HepG2 (cell line): ENCODE measurements at regions not wholly inside any gene's neighbourhood (a gene's known extent, or its start where the extent isn't known, plus 50 kb on each side); places are given as distances from the start of the nearest gene placed in this dataset.

ENCODE experiments used
- BHLHE40 ChIP-seq: IDR thresholded peaks from 2 replicates; pipeline ENCODE4 v1.6.1; 2011; ENCODE audit warnings: low read length, improper control_type of control experiment
- CTCF ChIP-seq: sonication (generic); formaldehyde crosslinking; IDR thresholded peaks from 2 replicates; pipeline ENCODE4 v1.5.0; 2020; ENCODE audit warnings: mild to moderate bottlenecking, missing genetic modification reagents, moderate library complexity
- FOXA3 ChIP-seq: IDR thresholded peaks from 2 replicates; pipeline ENCODE4 v1.6.1; 2016; ENCODE audit warnings: missing genetic modification reagents, missing compliant biosample characterization
- HMGA1 ChIP-seq: sonication (generic); formaldehyde crosslinking; conservative IDR thresholded peaks from 2 replicates; pipeline ENCODE4 v1.4.0; 2020; ENCODE audit warnings: missing genetic modification reagents
- KDM5A ChIP-seq: fragments of 200-600 bp; sonication (generic); IDR thresholded peaks from 2 replicates; pipeline ENCODE4 v1.7.0; 2018; ENCODE audit warnings: antibody characterized with exemption, mild to moderate bottlenecking, low read length, borderline replicate concordance
- NCOA5 ChIP-seq: sonication (generic); formaldehyde crosslinking; IDR thresholded peaks from 2 replicates; pipeline ENCODE4 v1.4.0; 2020; ENCODE audit warnings: missing genetic modification reagents
- TCF12 ChIP-seq, 2 experiments: fragments of 450-650 bp in 1 of 2; sonication (generic) in 1 of 2; formaldehyde crosslinking in 1 of 2; IDR thresholded peaks; 2 replicates each; pipeline versions ENCODE4 v1.6.1 to v1.8.0; 2017 to 2022; ENCODE audit warnings: antibody characterized with exemption in 1 of 2, mild to moderate bottlenecking in 1 of 2, missing genetic modification reagents in 1 of 2, moderate library complexity in 1 of 2
- TFDP1 ChIP-seq: IDR thresholded peaks from 2 replicates; pipeline ENCODE4 v1.6.1; 2016; ENCODE audit warnings: missing compliant biosample characterization, missing genetic modification reagents, borderline replicate concordance
- ZFYVE20 ChIP-seq: sonication (generic); formaldehyde crosslinking; IDR thresholded peaks from 2 replicates; pipeline ENCODE4 v1.8.0; 2023; ENCODE audit warnings: low read depth, mild to moderate bottlenecking, moderate library complexity, missing genetic modification reagents, borderline replicate concordance
- ZNF143 ChIP-seq: sonication (generic); formaldehyde crosslinking; IDR thresholded peaks from 2 replicates; pipeline ENCODE4 v1.4.0; 2020; ENCODE audit warnings: missing genetic modification reagents
- ZNF687 ChIP-seq: sonication (generic); formaldehyde crosslinking; IDR thresholded peaks from 2 replicates; pipeline ENCODE4 v1.5.1; 2020; ENCODE audit warnings: mild to moderate bottlenecking, missing genetic modification reagents, moderate library complexity
- ZNF784 ChIP-seq: sonication (generic); formaldehyde crosslinking; IDR thresholded peaks from 2 replicates; pipeline ENCODE4 v1.5.1; 2020; ENCODE audit warnings: missing genetic modification reagents, mild to moderate bottlenecking, borderline replicate concordance
- ZNF83 ChIP-seq: sonication (generic); formaldehyde crosslinking; IDR thresholded peaks from 2 replicates; pipeline ENCODE4 v1.4.0; 2020; ENCODE audit warnings: missing genetic modification reagents, mild to moderate bottlenecking, borderline replicate concordance

- TF ChIP-seq NCOA5 (CRISPR knock-in tag) (no peak), KDM5A (no peak), ZNF687 (CRISPR knock-in tag) (no peak), CTCF (CRISPR knock-in tag) (no peak), ZNF83 (CRISPR knock-in tag) (no peak), TFDP1 (no peak), FOXA3 (CRISPR knock-in tag) (no peak), HMGA1 (CRISPR knock-in tag) (no peak), BHLHE40 (no peak), ZNF143 (CRISPR knock-in tag) (no peak), TCF12 (IDR thresholded peaks at IDR 0.05) (no peak), TCF12 (CRISPR knock-in tag; IDR thresholded peaks at IDR 0.05) (no peak), ZFYVE20 (CRISPR knock-in tag) (no peak), ZNF784 (CRISPR knock-in tag) (no peak)
These were observed 107.4 kb upstream of the SGCD start for GRCh38 chr5:156219483-156220005.
